ENCODE measurements at regions not wholly inside any gene's neighbourhood (a gene's known extent, or its start where the extent isn't known, plus 50 kb on each side); places are given as distances from the start of the nearest gene placed in this dataset.
"Not testable (repeated sequence)": the region's sequence is repeated elsewhere in the genome, so short reads cannot be mapped to it uniquely, and the experiment has no call there.

DNA sequence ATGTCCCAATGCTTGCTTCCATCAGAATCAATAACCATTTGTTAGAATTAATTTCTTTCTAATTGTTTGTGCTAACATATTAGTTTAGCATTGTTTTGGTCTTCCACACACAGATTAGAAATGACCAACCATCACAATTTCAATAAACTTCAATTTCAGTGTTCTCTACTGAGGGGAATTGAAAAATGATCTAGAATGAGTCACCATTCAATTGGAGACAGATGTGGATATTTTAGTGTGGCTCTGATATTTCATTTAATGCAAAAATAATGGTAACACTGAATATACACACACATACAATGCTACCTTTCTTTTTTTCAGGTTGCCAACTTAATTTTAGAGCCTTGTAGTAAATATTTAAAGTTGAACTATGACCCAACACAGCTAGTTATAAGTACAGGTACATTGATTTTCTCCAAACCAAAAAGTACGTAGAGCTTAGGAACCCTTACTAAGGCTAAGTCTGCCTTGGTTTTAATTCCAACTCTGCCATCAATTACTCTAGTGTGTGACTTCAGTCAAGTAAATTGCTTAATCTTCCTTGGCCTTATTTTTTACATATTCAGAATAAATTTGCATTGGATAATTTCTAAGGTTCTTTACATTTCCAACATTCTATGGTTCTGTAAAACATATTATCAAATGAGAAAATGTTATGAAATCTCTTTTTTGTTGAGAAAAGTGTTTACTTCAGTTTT is 143.9 kb downstream of the DMRTA1 start:
- DNase-seq = no peak
- no peaks in the 10 kb centered on the region for H3K36me3 Mint-ChIP-seq
- no peaks in the 10 kb centered on the region for H3K4me1 Mint-ChIP-seq
- H3K9me3 Mint-ChIP-seq = peaks cover 9 to 22% (median 14%) of the 10 kb centered on the region in 6 donors
- H3K27ac Mint-ChIP-seq = no peak overlapping the region
- H3K27me3 Mint-ChIP-seq (ENCODE audit: low read depth in 3 of 3) = peaks cover 0 to 1% (median 0%) of the 10 kb centered on the region in 3 donors
- H3K4me3 Mint-ChIP-seq = no peak overlapping the region

DNA sequence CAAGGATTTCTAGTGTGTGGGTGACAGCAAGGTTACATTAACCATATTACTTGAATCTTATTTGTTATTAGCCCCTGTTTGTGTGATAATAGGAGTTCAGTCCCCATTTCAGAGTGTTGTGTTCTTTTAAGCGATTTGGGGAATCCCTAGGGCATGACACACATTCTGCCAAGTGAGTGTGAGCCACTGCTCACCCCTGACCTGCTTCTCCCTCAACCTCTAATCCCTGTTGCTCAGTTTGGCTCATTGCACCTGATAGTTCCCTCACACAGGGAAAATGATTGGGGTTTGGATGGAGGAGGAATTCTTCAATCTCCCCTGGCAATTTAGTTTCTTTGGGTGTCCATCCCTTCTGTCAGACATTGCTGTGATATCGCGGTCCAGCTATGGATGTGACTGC is 149.2 kb downstream of the DMRTA1 start:
- Mint-ChIP-seq H3K27me3 (ENCODE audit: low read depth in 3 of 3) (peaks cover 0 to 3% (median 0%) of the 10 kb centered on the region in 3 donors), H3K9me3 (peaks cover 10 to 15% (median 13%) of the 10 kb centered on the region in 6 donors), H3K4me1 (no peaks in the 10 kb centered on the region), H3K27ac (no peak overlapping the region), H3K4me3 (no peak overlapping the region), H3K36me3 (no peaks in the 10 kb centered on the region)
- no peak for DNase-seq

DNA sequence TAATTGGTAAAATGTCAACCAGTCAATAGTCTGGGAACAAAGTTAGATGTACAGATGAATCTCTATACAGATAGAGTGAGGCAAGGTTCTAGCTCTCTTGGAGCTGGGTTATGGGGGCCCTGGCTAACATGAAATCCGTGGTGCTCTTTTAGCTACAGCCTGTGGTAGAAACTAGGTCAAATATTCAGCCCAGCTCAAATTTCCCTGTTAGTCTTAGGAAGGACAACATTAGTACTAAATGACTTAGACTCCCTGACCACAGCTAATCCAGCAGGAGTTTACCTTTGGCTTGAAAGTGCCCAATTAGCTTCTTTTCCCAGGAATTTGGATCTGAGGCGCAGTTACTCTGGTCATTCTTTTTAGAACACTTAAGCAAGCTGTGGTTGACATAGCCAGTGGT is 170.5 kb downstream of the DMRTA1 start:
- H3K4me1 Mint-ChIP-seq = no peaks in the 10 kb centered on the region

DNA sequence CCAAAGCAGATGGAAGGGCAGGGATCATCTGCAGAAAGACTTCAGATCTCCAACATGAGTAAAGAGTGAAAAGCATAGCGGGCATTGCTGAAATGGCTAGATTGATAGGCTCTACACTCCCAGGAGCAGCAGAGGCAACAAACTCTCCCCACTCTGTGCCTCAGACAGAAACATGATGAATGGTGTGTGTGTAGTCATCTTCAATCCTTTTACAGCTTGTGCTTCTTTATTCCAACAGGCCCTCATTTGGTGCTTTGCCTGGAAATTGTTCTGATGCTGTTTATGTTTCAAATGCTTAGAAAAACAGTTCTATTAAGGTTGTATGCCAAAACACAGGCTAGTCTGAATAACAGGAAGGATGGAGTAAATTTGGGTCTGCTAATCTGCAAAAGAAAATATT is 176.2 kb downstream of the DMRTA1 start:
- no peak for DNase-seq
- H3K27ac Mint-ChIP-seq = no peak overlapping the region
- H3K9me3 Mint-ChIP-seq = peaks cover 15 to 51% (median 26%) of the 10 kb centered on the region in 6 donors
- H3K4me3 Mint-ChIP-seq = no peak overlapping the region
- H3K4me1 Mint-ChIP-seq = no peaks in the 10 kb centered on the region
- H3K36me3 Mint-ChIP-seq = no peaks in the 10 kb centered on the region
- no peaks in the 10 kb centered on the region for H3K27me3 Mint-ChIP-seq (ENCODE audit: low read depth in 3 of 3)

More for the DNA sequence above, 170.5 kb downstream of the DMRTA1 start:
- peaks cover 9 to 40% (median 21%) of the 10 kb centered on the region in 6 donors for H3K9me3 Mint-ChIP-seq
- H3K4me3 Mint-ChIP-seq = no peak overlapping the region
- no peaks in the 10 kb centered on the region for H3K27me3 Mint-ChIP-seq (ENCODE audit: low read depth in 3 of 3)
- no peak for DNase-seq
- peaks cover 0 to 5% (median 0%) of the 10 kb centered on the region in 3 donors for H3K36me3 Mint-ChIP-seq
- H3K27ac Mint-ChIP-seq = no peak overlapping the region

DNA sequence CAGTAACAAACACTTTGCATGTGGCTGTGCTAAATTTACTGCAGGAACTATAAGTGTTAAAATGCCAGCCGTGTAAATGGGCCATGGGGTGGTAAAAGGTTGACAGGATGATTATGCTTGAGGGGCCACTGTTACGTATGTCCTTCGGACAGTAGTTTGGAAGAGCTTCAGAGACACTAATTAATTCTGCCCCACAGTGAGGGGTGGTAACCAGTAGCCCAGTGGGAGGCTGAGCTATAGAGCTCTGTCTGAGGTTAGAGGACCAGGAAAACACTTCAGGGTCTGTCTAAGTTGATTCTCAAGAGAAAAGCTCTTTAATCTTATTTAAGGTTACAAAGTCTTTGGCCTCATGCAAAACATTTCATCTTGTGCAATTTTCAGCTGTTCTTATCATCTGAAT is 176.6 kb downstream of the DMRTA1 start:
- no peaks in the 10 kb centered on the region for H3K36me3 Mint-ChIP-seq
- peaks cover 15 to 51% (median 26%) of the 10 kb centered on the region in 6 donors for H3K9me3 Mint-ChIP-seq
- no peak overlapping the region for H3K27ac Mint-ChIP-seq
- H3K4me3 Mint-ChIP-seq = no peak overlapping the region
- no peaks in the 10 kb centered on the region for H3K4me1 Mint-ChIP-seq
- DNase-seq = no peak
- H3K27me3 Mint-ChIP-seq (ENCODE audit: low read depth in 3 of 3) = no peaks in the 10 kb centered on the region

DNA sequence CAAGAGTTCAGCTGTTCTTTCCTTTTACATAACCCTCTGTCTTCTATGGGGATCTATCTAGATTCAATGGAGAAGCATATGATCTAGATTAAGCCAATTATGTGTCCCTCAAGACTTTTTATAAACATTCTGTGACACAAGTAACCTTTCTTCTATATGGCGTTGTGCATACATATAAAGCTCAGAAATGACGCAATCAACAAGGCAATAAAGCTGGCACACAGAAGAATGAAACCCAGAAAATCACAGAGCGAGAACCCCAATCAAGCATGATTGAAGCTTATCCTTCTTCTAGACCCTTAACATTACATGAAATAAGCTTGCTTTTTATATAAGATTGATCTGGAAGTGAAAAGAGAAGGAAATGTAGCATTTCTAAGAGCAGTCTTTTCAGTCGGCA is 178.9 kb downstream of the DMRTA1 start:
- no peak for DNase-seq
- H3K27ac Mint-ChIP-seq = no peak overlapping the region
- H3K36me3 Mint-ChIP-seq = no peaks in the 10 kb centered on the region
- H3K9me3 Mint-ChIP-seq = peaks cover 15 to 50% (median 28%) of the 10 kb centered on the region in 6 donors
- H3K27me3 Mint-ChIP-seq (ENCODE audit: low read depth in 3 of 3) = no peaks in the 10 kb centered on the region
- H3K4me1 Mint-ChIP-seq = no peaks in the 10 kb centered on the region
- H3K4me3 Mint-ChIP-seq = no peak overlapping the region

DNA sequence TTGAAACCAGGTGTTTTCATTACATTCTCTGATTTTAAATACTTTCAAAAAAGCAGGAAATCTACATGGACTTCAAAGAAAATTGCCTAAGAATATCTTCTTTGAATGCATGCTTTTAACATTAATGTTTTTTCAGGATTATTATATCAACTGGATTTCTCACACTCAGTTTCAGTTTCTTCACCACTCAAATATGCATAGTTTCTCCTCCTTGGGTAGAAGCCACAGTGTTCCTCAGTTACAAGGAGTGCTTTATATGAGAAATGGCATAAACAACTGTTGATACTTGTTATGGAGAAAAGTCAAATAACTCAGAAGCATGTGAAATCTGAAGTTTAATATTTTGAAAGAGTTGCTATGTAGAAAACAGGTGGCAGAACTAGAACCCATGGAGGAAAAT is 196.9 kb downstream of the DMRTA1 start:
- H3K4me1 Mint-ChIP-seq = no peaks in the 10 kb centered on the region
- no peak for DNase-seq
- H3K36me3 Mint-ChIP-seq = peaks cover 0 to 3% (median 0%) of the 10 kb centered on the region in 3 donors
- H3K27ac Mint-ChIP-seq = no peak overlapping the region
- peaks cover 0 to 21% (median 9%) of the 10 kb centered on the region in 6 donors for H3K9me3 Mint-ChIP-seq
- no peaks in the 10 kb centered on the region for H3K27me3 Mint-ChIP-seq (ENCODE audit: low read depth in 3 of 3)
- no peak overlapping the region for H3K4me3 Mint-ChIP-seq

DNA sequence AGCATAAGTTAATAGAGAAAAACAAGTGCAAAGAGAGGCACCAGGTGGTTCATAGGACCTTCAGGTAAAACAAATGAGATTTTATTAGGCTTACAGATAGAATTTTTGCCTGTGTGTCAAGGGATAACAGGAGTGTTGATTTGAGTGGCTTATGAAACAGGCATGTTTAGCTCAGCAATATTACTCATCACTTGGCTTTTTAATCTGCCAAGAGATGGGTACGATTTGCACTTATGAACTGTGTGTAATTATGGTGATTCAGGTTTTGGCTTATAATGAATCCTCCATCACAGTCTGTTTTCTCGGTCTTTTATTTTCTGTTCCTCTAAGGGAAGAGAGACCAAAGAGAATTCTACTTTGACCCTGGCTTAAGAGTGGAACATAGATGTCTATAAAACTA is 199.3 kb downstream of the DMRTA1 start:
- Mint-ChIP-seq H3K27me3 (ENCODE audit: low read depth in 3 of 3) (no peaks in the 10 kb centered on the region), H3K9me3 (peaks cover 2 to 35% (median 12%) of the 10 kb centered on the region in 6 donors), H3K27ac (no peak overlapping the region), H3K4me3 (no peak overlapping the region), H3K36me3 (peaks cover 0 to 3% (median 0%) of the 10 kb centered on the region in 3 donors), H3K4me1 (no peaks in the 10 kb centered on the region)
- no peak for DNase-seq

DNA sequence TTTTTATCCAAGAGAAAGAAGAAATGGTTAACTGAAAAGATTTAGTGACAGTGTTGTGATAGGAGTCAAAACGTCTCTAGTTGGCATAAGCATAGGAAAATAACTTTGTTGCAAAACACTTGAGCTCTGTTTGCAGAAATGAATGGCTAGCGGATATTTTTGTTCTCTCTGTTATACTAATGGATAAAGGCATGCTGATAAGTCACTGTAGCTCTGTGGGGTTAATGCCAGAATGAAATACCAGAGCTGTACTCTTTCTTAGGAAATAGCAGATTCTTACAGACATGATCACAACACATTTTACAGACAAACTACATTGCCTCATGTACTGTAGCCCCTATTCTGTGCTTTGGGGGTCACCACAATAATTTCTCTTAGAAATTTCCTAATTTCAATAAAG is 202.8 kb downstream of the DMRTA1 start:
- Mint-ChIP-seq H3K4me1 (no peaks in the 10 kb centered on the region), H3K27me3 (ENCODE audit: low read depth in 3 of 3) (no peaks in the 10 kb centered on the region)
- DNase-seq = no peak

DNA sequence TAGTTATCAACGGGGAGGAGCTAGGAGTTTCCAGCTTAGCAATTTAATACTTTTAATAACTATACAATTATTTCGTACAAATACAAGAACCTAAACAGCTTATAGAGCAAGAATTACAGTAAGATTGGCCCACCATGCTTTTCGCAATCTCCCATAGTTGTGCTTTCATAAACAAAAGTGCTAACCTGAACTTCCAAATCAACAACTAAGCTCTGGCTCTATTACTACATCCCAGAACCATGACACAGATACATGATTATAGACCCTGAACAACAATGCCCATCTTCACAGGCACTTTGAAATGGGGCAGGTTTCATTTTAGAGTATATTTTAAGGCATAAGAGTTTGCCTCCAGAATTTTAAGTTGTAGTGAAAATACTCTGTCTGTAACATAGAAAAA is 203.5 kb downstream of the DMRTA1 start:
- Mint-ChIP-seq H3K36me3 (peaks cover 0 to 3% (median 0%) of the 10 kb centered on the region in 3 donors), H3K9me3 (peaks cover 5 to 43% (median 15%) of the 10 kb centered on the region in 6 donors), H3K4me1 (no peaks in the 10 kb centered on the region), H3K27ac (no peak overlapping the region), H3K27me3 (ENCODE audit: low read depth in 3 of 3) (no peaks in the 10 kb centered on the region), H3K4me3 (no peak overlapping the region)
- DNase-seq = no peak

More for the DNA sequence above, 202.8 kb downstream of the DMRTA1 start:
- Mint-ChIP-seq H3K4me3 (no peak overlapping the region), H3K9me3 (peaks cover 5 to 42% (median 14%) of the 10 kb centered on the region in 6 donors), H3K36me3 (peaks cover 0 to 3% (median 0%) of the 10 kb centered on the region in 3 donors), H3K27ac (no peak overlapping the region)

DNA sequence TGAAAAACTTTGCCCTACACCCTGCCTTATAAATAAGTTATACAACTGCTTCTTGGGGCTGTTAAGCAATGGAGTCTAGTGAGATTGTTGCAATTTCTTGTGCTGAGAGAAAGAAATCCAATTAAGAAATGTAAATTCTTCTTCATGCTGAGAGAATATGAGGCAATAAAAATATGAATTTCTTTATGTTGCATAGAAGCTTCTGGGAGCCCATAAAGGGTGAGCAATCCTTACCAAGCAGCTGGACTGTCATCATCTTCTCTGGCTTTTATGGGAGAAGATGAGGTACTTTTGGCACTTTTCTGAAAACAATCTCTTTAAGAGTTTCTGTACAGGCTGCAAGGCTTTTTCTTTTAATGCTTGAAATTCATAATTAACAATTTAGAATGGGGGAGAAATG is 204.3 kb downstream of the DMRTA1 start:
- no peak for DNase-seq
- H3K9me3 Mint-ChIP-seq = peaks cover 5 to 43% (median 15%) of the 10 kb centered on the region in 6 donors
- H3K27ac Mint-ChIP-seq = no peak overlapping the region
- no peaks in the 10 kb centered on the region for H3K27me3 Mint-ChIP-seq (ENCODE audit: low read depth in 3 of 3)
- H3K4me3 Mint-ChIP-seq = no peak overlapping the region
- H3K36me3 Mint-ChIP-seq = peaks cover 0 to 3% (median 0%) of the 10 kb centered on the region in 3 donors
- H3K4me1 Mint-ChIP-seq = no peaks in the 10 kb centered on the region

DNA sequence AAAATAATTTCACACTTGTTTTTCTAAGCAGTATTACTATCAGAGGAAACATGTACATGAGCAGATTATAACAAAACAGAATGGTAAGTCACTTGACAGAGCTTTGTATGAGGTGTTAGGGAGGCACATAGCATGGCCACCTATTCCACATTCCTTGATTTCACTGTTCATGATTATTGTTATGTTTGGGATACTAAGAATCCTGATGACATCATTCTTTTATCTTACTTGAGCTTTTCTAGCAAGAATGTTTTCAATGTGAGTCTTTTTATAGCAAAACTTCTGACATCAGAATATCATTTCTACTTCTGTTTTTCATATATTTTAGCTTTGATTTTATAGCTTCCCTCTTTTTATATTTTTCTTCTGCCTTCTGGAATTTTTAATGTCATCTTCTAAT is 208.2 kb downstream of the DMRTA1 start:
- no peaks in the 10 kb centered on the region for H3K27me3 Mint-ChIP-seq (ENCODE audit: low read depth in 3 of 3)
- H3K9me3 Mint-ChIP-seq = peaks cover 4 to 27% (median 8%) of the 10 kb centered on the region in 6 donors
- no peak overlapping the region for H3K27ac Mint-ChIP-seq
- no peak for DNase-seq
- H3K4me3 Mint-ChIP-seq = no peak overlapping the region
- no peaks in the 10 kb centered on the region for H3K36me3 Mint-ChIP-seq
- H3K4me1 Mint-ChIP-seq = no peaks in the 10 kb centered on the region

DNA sequence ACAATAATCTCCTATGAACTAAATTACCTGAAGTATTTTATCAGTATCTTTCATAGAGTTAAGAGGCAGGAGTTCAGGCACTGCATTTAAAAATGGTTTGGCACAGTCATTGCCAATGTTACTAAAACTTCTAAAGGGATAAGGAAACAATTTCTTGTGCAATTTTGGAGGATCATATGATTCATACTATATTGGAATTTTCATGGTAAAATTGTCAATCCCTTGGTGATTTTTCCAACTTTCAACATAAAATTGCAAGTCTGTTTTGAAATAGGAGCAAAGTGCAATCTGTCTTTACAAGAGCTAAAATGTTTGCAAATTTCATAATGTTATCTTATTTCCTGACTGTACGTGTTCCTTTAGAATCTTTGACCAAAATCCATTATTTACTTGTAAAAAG is 211.1 kb downstream of the DMRTA1 start:
- no peak for DNase-seq
- Mint-ChIP-seq H3K36me3 (no peaks in the 10 kb centered on the region), H3K27me3 (ENCODE audit: low read depth in 3 of 3) (no peaks in the 10 kb centered on the region), H3K4me3 (no peak overlapping the region), H3K27ac (no peak overlapping the region), H3K9me3 (peaks cover 2 to 13% (median 8%) of the 10 kb centered on the region in 6 donors), H3K4me1 (no peaks in the 10 kb centered on the region)

DNA sequence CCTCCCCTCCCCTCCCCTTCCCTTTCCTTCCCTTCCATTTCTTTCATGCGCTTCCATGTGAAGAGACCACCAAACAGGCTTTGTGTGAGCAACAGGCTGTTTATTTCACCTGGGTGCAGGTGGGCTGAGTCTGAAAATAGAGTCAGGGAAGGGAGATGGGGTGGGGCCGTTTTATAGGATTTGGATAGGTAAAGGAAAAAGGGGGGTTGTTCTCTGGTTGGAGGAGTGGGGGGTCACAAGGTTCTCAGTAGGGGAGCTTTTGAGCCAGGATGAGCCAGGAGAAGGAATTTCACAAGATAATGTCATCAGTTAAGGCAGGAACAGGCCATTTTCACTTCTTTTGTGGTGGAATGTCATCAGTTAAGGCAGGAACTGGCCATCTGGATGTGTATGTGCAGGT is 211.9 kb downstream of the DMRTA1 start:
- H3K27me3 Mint-ChIP-seq (ENCODE audit: low read depth in 3 of 3); H3K27ac Mint-ChIP-seq; H3K4me1 Mint-ChIP-seq; H3K36me3 Mint-ChIP-seq; H3K4me3 Mint-ChIP-seq; DNase-seq: not testable (repeated sequence)
- H3K9me3 Mint-ChIP-seq = peaks cover 5 to 18% (median 12%) of the 10 kb centered on the region in 6 donors

DNA sequence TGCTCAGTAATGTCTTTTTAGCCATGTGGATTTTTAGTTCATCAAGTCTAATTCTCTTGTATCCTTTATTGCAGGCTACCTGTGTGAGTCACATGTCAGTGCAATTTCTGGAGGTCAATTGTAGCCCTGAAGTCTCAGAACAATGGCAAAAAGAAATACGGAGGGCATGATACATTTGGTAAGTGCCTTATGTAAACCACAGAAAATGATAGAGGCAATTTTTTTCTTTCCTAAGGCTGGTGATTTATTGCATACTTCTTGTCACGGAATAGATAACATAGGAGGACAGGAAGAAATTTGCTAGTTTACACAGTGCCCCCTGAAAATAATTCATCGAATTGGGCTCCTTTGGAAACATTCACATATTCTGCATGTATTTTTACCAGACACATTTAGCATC is 235.9 kb downstream of the DMRTA1 start:
- no peaks in the 10 kb centered on the region for H3K36me3 Mint-ChIP-seq
- H3K4me3 Mint-ChIP-seq = no peak overlapping the region
- no peak overlapping the region for H3K27ac Mint-ChIP-seq
- peaks cover 8 to 68% (median 15%) of the 10 kb centered on the region in 6 donors for H3K9me3 Mint-ChIP-seq
- H3K4me1 Mint-ChIP-seq = no peaks in the 10 kb centered on the region
- DNase-seq = no peak
- H3K27me3 Mint-ChIP-seq (ENCODE audit: low read depth in 3 of 3) = no peaks in the 10 kb centered on the region
